Mammary epithelial cell (primary cell): ENCODE measurements at regions not wholly inside any gene's neighbourhood (a gene's known extent, or its start where the extent isn't known, plus 50 kb on each side); places are given as distances from the start of the nearest gene placed in this dataset.

Experiments
- EZH2 ChIP-seq: IDR thresholded peaks from 2 replicates; pipeline ENCODE4 v1.6.1; 2012; ENCODE audit warnings: low read length, inconsistent platforms, borderline replicate concordance
- TF ChIP-seq, protein P1 (sequence below), 2 donors: IDR thresholded peaks in 1 of 2; conservative IDR thresholded peaks in 1 of 2; 2 replicates each; pipeline ENCODE4 v1.5.1; 2011 to 2012; ENCODE audit warnings: inconsistent platforms in 2 of 2, low read length in 2 of 2, mild to moderate bottlenecking in 2 of 2, control low read depth in 1 of 2, low read depth in 1 of 2; ENCODE audit not compliant: insufficient read depth in 1 of 2; ENCODE audit errors: extremely low read depth in 1 of 2

DNA sequence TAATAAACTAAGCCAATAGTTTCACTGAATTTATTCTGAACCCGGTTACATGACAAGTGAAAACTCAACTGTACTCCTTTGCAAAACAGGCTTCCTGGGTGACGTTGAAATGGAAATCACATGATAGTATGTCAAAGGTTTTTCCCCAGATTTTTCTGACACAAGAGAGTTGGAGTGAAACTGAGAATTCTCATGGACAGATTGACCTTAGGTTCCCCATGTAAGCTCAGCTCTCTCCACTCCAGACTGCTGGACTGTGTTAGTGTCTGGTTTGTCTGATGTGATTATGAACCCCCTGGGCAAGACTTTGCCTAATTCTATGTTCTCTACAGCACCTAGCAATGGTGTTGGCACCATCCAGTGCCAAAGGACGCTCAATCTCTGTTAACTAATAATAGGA is 219.7 kb upstream of the COL8A1 start:
- TF ChIP-seq EZH2: no peak
- TF ChIP-seq, protein P1, sequence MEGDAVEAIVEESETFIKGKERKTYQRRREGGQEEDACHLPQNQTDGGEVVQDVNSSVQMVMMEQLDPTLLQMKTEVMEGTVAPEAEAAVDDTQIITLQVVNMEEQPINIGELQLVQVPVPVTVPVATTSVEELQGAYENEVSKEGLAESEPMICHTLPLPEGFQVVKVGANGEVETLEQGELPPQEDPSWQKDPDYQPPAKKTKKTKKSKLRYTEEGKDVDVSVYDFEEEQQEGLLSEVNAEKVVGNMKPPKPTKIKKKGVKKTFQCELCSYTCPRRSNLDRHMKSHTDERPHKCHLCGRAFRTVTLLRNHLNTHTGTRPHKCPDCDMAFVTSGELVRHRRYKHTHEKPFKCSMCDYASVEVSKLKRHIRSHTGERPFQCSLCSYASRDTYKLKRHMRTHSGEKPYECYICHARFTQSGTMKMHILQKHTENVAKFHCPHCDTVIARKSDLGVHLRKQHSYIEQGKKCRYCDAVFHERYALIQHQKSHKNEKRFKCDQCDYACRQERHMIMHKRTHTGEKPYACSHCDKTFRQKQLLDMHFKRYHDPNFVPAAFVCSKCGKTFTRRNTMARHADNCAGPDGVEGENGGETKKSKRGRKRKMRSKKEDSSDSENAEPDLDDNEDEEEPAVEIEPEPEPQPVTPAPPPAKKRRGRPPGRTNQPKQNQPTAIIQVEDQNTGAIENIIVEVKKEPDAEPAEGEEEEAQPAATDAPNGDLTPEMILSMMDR (conservative IDR thresholded peaks at IDR 0.05 in 1 of 2, IDR thresholded peaks at IDR 0.05 in 1 of 2; ENCODE audit: extremely low read depth in 1 of 2, insufficient read depth in 1 of 2, low read depth in 1 of 2, low read length in 2 of 2): no peak
